HG02938 (cell line): ENCODE measurements at regions not wholly inside any gene's neighbourhood (a gene's known extent, or its start where the extent isn't known, plus 50 kb on each side); places are given as distances from the start of the nearest gene placed in this dataset.

ENCODE experiments used
- ATAC-seq: cut with Tn5 transposase; IDR thresholded peaks from one replicate; pipeline ENCODE4 v1.9.1; 2021; ENCODE audit warnings: mild to moderate bottlenecking, moderate library complexity; ENCODE audit not compliant: unreplicated experiment

DNA sequence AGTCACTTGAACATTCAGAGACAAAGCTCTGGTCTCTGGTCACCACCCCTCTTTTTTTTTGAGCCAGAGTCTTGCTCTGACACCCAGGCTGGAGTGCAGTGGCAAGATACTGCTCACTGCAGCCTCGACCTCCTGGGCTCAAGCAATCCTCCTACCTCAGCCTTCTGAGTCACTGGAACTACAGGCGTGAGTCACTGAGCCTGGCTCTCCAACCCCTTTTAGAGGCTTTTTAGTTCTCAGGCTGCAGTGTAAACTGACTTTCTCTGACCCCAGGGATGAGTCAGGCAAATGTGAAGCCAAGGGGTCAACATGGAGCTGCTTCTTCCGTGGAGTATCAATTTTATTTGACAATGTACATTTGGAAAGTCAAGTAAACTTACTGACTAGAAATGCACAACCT, 229.2 kb downstream of the PTTG2 start:
- no peak for ATAC-seq

DNA sequence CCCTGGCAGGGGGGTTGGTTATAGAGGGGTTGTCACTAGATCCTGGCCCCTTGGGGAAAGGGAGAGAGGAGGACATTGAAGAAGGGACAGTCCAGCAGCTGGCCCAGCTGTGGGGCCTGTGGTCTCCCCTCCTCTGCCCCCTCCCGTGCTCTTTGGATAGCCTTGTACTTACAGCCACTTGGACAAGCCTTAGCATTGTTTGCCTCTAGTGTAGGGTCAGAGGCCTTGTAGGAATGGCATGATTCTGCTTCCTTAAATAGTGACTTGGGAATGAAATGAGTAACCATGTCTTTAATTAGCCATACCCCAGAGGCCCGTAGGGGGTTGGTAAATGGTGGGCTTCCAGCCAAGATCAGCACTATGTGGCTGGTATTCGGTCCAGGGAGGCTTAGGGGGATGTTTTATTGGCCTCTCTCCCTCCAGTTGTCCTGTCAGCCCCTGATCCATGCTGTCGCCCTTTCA, 230.6 kb downstream of the PTTG2 start:
- no peak for ATAC-seq

DNA sequence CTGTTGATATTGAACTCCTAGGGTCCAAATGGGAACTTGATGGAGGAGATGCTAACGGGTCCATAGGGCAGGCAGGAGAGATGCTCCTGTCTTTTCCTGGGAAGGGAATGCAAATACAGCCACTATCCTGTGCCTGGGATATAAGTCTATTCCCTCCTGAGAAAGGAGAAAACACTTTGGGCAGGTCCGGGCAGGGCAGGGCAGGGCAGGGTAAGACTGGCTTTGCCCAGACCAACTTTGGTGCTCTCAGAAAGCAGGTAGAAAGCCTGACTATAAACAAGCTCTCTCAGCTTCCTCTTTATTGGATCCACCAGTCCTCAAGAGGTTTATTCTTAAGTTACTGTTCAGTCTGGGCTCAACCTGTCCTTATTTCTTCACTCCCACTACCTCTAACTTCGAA, 232.3 kb downstream of the PTTG2 start:
- no peak for ATAC-seq

DNA sequence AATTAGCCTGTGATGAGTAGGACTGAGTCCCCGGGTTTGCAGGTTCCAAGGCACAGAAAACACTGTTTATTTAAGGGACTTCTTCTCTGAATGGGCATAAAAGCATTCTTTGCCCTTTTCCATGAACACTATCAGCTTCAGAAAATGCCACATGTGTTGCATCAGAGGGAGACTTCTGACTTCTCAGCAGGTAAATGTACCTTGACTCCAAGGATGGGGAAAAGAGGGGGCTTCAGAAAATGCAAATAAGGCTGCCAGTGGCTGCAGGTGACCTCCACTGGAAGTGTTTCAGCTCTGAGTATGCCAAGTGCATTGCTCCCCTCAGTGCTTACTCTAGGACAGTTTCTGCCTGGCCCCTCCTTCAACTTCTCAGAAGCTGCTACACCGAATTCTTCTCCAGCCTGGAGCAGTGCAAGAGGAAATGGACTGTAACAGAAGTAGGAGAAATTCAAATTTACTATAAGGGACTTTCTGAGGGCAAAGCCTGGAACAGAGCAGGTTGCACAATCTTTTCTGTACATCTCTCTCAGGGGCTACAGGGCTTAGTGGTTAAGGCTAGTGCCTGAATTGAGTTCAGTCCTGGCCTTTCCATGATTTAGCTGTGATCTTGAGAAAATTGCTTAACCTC, 233.2 kb downstream of the PTTG2 start:
- ATAC-seq = no peak

DNA sequence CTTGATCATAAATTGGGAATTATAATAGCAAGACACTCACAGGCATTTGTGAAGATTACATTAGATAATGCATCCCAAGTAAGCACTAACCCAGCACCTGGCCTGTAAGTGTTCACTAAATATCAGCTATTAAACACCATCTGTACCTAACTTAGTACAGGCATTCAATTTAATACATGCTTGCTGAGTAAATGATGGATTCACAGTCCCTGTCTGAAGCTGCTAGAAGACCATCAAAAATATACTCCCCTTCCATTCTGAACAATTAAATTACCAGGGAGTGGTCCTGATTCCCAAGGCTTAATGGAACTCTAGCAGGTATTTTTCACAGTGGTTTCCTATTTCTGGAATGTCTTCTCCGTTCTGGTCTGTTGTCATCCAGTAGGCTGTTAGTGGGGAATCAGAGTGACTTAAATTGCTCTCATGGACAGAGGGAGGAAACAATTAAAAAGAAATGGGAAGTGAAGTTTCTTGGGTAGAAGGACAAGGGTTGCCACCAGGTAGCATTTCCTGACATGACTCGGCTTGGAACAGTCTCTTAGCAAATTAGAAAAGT, 233.9 kb downstream of the PTTG2 start:
- ATAC-seq = no peak

DNA sequence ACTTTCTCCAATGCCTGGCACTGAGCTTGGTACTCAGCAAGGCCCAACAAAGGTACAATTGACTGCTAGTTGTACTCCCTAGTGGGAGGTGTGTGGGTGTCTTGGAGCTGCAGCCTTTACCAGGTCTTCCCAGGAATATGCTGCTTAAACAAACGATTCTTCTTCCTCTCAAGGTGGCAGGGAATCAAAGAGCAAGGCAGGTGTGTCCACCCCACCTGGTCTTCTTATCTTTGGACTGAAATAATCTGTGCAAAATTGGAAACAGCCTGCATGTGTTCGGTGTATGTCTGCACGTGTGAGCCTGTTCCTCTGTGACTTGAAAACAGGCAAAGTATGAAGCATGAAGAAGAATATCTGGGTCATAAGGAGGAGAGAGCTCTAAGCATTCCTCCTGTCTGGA, 235.3 kb downstream of the PTTG2 start:
- ATAC-seq = no peak

DNA sequence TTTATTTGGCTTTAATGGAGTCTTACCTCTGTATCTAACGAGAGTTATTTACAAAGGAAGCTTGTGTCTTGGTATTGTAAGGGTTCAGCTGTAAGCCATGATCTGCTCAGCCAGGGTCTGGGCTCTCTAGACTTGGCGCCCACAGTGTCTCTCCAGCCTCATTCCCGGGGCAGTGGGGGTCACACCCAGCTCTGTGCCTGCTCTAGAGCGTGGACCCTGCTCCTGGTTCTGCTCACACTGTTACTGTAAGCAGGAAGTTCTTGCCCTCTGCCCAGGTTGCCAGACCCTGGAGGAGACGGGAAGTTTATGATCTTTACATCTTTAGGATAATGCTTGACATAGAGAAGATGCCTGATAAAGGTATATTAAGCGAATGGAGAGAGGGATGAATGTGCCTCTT, 235.7 kb downstream of the PTTG2 start:
- ATAC-seq = no peak

DNA sequence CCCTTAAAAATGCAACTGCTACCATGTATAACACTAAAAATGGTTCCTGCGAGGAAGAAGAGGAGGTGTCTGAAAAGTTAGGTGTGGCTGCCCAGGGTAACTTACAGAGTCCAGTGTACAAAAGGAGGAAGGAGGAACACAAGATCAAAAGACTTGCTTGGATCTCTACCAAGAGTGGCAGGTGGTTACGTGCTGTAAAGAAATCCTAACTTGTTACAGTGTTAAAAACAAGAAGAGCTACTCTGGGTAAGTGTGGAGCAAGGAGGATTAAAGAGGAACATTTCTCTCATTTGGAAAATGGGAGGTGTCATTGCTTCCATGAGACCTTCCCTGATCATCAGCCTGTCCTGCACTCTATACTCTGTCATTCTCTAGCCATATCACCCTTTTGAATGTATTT, 242.0 kb downstream of the PTTG2 start:
- no peak for ATAC-seq

DNA sequence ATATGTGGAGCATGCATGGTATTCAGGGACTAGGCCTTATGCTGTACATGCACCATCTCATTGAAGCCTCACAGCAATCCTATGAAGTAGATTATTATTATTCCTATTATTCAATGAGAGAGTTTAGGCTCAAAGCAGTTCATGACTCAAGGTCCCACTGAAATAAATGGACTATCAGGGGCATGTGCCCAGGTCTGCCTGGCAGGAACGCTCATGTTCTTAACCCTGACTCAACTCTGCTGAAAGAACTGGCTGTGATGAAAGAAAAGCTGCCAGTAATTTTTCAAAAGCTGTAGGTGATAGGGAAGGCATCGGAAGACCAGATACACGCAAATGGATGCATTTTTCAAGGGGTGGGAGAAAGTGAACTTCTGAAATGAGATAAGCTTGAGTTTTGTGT, 243.4 kb downstream of the PTTG2 start:
- no peak for ATAC-seq

DNA sequence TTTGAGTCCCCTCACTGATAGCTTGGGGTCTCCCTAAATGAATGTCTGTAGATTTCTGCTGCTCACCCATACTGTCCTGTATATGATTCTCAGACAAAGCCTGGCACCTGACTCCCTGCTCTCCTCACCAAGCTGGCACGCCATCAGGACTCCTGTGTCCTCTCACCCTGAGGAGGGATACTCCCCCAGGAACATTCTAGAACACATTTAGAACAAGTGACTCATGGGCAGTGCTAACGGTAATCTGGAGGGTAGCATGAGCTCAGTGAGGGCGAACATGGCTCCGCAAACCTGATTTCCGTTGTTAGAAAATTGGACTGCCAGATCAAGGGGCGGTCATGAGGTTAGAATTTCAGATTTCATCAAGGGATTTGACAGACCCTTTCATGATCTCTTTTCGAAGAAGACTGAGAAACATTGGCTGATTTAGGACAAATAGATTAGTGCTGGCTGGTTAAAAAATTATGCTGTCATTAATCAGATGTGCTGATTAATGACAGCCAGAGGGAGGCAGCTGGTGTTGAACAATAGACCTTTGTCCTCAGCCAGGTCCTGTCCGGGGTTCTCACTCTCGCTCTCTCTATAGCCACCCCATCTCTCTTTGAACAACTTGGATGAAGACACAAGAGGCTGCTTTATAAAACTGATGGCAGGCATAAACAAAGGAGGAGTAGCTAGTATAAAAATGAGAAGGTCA, 244.3 kb downstream of the PTTG2 start:
- no peak for ATAC-seq

DNA sequence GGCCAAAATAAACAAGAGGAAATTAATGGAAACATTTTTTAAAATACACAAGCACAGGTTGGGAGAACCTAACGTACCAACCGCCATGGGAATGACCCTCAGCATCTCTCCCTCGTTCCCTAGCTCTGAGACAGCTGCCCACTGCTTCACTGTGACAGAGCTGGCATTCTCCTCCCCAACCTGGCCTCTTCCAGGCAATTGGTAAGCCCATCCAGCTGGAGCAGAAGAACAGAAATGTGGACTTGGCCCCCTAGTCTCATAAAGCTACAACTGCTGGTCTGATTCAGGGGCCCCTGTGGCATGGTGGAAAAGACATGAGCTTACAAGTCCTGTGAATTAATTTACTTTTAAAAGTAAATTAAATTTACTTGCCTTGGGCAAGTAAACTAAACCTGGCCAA, 245.1 kb downstream of the PTTG2 start:
- no peak for ATAC-seq

DNA sequence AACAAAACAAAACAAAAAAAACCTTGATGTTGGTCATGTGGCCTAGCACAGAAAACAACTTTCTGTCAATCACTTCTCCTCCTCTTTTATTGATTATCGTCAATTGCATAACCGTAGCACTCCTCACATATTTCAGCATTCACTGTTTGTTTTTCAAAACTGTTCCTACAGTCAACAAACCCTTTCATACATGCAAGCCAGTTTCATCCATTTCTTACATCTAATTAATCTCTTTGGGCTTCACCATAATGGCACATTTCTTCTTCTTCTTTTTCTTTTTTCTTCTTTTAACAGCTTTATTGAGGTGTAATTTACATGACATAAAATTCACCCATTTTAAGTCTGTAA, 246.9 kb downstream of the PTTG2 start:
- ATAC-seq = no peak

DNA sequence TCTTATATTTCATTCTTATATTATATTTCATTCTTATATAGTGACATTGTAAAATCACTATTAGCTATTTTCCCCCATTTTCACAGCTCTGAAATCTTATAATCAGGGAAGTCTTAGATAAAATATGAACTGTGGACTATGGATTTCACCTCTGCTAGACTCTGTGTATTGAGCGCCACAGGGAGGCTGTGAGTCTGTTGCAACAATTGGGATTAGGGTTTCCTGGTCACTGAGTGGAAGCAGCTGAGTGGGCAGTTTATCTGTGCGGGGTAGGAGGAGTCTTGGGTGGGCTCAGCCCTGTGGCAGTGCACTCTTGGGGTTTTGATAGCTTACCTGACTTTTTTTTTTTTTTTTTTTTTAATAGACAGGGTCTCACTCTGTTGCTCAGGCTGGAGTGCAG, 249.5 kb downstream of the PTTG2 start:
- ATAC-seq = no peak

DNA sequence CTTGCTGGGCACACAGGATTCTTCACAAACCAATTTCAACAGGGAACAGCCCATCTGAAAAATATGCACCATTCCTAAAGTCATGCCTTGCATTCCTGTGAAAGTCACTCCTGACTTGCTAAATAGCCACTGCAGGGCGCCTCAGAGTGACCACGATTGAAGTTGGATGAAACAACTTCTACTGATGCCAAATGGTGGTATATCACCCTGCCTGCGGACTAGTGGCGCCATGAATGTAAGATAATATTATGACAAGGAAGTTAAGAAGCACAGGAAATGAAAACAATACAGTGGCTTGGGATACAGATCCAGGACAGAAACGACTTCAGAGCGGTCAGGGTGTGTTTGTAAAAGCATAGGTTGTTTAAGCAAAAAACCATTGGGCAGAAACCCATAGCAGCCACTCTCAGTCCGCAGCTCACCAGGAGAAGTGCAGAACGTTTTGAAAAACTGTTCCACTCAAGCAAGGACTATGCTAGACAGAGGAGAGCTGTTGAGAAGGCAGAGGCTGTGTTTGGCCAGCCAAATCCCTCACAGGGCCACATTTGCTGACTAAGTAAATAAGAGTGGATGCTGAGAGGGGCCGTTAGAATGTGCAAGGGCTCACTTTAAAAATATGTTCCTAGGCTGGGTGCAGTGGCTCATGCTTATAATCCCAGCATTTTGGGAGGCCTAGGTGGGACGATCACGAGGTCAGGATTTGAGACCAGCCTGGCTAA, 250.4 kb downstream of the PTTG2 start:
- ATAC-seq = no peak

DNA sequence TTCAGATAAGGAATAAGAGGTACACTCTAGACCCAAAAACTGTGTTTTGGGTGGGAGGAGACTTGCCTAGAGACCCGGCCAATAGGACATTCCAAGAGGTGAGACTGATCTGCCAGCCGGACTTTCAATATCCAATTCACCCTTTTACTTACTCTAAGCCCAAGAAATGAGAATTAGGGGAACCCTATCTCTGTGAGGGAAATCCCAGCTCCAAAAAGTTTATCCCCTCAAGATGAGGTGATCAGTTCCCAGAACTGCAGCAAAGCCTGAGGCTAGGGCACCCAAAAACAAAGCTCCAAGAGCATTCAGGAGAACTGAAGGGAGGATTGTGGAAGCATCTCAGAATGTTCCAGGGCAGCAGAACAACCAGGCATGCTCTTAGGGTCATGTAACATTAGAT, 251.7 kb downstream of the PTTG2 start:
- no peak for ATAC-seq

DNA sequence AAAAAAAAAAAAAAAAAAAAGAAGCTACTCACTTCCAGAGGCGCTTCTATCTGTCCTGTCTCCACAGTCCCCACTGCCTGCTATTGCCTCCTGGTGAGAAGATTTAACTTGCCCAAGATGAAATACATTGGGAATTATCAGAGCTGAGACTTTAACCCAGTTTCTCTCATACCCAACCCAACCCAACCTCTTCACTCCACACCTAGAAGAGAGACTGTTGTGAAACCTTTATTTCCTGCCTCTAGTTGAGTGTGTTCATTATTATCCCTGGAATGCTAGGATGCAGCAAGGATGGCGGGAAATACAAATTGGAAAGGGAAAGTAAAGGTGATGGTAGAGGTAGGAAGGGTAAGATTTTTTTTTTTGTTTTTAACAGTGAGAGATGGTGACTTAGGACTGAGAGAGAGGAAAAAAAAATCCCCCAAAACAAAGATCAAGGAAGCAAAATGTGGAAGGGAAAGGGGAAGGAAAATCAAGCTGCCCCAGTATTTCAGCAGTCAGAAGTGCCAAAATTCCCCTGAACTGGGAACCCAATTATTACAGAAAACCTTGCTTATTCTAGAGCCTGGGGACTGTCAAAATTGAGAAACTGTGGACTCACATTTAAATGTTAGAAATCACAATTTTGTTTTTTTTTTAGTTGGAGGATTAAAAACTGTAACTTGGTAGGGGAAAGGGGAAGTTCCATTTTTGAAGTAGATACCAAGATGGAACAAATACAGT, 253.0 kb downstream of the PTTG2 start:
- no peak for ATAC-seq

DNA sequence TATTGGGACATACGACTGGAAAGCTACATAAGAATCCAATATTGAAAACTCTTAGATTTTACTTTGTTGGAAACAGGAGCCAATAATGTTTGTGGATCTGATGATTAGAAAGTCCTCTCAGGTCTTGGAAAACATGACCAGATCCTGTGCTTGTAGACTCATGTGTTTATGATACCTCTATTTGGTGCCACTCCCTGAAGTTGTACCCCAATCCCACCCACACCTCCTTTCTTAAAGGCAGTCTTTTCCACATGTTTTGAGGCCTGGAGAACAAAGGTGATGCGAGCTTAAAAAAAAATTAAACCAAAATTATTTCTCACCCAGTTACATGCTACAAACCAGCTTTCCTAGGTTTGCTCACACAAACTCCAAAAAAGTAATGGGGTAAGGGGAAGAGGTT, 262.7 kb downstream of the PTTG2 start:
- no peak for ATAC-seq

DNA sequence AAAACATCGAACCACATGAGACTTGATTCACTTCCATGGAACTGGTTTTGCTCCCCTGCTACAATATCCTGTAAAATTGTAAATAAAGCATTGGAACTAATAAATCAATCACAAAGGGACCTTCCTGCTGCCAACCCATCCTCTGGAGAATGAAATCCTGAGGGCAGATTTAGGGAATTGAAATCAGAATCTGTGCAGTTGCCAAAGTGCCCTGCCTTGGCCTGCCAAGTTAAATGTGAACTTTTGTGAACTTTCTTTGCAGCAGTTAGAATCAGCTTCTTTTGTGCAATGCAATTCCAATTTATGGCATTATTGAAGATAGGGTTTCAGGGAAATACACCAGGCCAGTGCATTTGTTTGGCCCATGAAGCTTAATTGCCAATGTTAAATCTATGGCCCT, 263.1 kb downstream of the PTTG2 start:
- no peak for ATAC-seq

DNA sequence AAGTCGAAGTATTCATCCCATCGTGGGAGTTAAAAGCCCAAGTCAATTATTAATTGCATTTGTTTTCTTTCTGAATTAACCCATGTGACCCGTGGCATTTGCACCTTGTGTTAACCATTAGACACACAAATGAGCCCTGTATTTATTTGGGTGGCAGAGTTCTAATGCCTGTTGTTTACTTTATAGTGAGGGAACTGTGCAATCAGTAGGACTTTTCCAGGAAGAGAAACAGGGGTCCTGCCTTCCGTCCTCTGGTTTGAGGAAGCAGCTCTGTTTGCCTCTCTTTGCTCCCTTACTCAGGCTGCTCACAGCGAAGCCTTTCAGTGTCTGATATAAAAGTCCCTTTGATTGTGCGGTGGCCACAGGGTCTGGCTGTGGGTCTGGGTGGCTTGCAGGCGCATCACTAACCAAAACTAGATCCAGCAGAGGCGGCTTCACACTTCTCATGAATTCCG, 263.6 kb downstream of the PTTG2 start:
- ATAC-seq = no peak

DNA sequence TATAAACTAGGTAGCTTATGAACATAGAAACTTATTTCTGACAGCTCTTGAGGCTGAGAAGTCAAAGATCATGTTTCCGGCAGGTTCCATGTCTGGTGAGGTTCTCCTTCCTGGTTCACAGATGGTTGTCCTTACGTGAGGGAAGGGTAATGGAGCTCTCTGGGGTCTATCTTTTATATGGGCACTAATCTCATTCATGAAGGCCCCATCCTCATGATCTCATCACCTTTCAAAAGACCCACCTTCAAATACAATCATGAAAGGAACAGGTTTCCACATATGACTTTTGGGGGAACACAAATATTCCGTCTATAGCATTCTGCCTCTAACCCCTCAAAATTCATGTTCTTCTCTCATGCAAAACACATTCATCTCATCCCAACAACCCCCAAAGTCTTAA, 264.7 kb downstream of the PTTG2 start:
- no peak for ATAC-seq

DNA sequence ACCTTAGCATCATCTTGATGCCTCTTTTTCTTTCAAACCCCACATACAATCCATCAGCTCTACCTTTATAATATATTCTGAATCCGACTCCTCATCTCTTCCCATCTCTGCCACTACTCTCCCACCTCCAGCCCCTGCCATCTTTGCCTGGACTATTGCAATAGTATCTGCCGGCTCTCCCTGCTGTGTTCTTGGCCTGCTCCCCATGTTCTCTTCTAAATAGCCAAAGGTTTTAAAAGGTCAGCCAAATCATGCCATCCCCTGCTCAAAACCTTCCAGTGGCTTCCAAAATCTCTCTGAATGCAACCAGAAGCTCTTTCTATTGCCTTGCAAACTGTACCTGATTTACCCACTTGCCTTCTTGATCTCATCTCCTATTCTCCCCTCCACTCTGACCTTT, 266.0 kb downstream of the PTTG2 start:
- ATAC-seq = no peak
